DMS53 treated with DMSO at 0.1 percent for 48 hours (cell line): ENCODE measurements at regions not wholly inside any gene's neighbourhood (a gene's known extent, or its start where the extent isn't known, plus 50 kb on each side); places are given as distances from the start of the nearest gene placed in this dataset.

Experiments used
- DNase-seq: peaks from one replicate; lab custom pipeline; 2025; ENCODE audit not compliant: unreplicated experiment; lab: John Stamatoyannopoulos, UW

- no peak for DNase-seq
These were observed 581.9 kb downstream of the VRK1 start for GRCh38 chr14:97379091-97379531.

- DNase-seq: no peak
These were observed 583.4 kb downstream of the VRK1 start for GRCh38 chr14:97380539-97380941.

- DNase-seq: no peak
These were observed 584.1 kb downstream of the VRK1 start for GRCh38 chr14:97381309-97381708.

DNA sequence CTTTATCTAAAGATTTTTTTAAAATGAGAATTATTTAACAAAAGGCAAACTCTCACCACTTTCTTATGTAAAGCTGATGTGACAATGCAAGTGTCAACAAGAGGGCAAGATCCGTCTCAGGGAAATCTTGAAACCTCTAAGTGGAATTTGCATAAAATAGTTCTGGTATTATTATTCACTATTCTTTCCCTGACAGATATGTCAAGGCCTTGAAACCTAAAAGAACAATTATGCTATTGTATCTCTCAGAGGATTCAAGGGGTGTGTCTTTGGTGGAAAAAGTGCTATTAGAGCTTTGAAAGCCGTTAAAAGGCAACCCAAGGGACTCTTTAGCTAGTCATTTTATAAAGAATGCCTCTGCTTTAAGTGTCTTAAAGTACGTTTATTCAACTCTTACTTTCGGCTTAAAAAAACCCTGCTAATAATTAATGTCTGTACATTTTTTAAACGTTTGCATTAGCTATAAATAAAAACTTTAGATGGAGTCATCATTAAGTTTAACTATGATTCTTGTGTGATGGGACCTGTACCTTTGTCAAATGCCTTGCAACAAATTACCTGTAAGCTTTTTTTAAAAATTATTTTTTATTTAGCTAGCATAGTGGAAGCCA is 585.5 kb downstream of the VRK1 start:
- no peak for DNase-seq

DNA sequence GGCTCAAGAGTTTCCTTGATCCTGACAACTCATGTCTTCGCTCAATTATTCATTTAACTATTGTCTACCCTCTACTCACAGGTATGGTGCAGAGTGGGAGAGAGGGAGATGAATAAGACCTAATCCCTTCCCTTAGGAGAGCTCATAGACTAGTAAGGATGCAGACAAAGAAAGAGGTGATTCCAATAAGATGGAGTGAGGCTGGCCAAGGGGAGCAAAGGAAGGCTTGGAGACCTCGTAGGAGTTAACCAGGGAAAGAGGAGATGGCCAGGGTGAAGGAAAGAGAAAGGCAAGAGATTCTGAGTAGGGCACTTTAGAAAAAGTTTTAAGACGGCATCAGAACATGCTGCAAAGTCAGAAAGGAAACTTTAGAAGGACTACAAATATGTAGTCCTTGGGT is 588.5 kb downstream of the VRK1 start:
- no peak for DNase-seq

GRCh38 chr14:97387252-97387874 is 590.2 kb downstream of the VRK1 start:
- no peak for DNase-seq

- no peak for DNase-seq
These were observed 591.2 kb downstream of the VRK1 start for GRCh38 chr14:97388408-97388807.

DNA sequence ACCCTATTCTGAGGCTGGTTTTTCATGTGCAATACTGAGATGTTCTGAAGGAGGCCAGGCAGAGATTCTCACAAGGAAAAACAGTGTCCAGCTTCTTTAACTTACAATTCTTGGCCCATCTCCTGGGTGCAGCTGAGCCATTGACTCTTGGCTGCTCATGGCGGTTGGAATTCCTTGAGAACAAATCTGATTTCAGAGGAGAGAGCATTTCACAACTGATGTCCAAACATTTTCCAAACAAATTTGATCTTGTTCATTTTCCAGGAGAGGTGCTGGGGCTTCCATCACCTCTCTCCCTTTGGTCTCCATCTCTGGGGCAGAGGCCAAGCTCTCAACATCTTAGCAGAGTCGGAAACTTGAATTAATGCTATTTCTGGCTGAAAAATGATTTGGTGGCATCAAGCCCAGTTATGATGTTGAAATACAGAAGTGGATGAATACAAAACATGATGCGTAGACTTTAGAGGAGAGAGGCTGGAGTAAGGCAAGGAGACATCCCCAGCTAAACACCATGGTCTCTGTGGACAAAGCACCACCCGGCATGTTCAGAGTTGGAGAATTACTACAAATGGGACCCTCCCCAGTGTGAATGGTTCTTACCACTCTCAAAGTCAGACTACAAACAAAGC is 593.0 kb downstream of the VRK1 start:
- DNase-seq: no peak

DNA sequence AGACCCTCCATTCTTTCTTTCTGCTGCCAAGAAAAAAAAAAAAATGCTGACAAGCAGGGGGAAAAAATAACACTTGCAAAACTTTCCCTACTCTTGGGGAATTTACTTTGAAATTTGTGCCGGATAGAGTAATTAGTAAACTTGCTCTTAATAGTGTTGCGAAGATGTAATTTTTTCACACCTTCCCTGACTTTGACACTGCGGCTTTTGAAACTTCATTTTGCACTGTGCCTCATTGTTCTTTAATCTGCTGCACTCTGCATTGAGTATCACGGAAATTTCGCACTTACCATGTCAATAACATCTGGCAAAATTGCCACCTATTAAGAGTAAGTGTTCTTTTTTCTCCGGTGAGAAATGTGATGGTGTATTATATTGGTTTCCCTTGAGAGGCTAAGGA is 596.1 kb downstream of the VRK1 start:
- no peak for DNase-seq

DNA sequence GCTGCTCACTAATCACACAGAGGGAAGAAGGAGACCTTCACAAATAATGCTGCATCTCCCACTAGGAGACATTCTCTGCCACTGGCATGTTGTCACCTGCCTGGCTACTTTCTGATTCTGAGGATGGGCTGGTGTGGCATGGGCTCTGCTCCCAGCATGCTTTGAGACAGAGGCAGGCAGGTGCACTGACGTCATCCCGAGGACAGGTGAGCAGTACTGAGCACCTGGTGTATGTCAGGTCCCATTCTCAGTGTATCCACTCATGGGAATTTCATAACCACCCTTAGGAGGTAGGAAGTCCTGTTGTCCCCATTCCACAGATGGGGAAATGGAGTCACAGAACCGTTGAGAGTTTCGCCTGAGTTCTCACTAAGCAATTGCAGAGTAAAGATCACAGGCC is 597.9 kb downstream of the VRK1 start:
- no peak for DNase-seq

DNA sequence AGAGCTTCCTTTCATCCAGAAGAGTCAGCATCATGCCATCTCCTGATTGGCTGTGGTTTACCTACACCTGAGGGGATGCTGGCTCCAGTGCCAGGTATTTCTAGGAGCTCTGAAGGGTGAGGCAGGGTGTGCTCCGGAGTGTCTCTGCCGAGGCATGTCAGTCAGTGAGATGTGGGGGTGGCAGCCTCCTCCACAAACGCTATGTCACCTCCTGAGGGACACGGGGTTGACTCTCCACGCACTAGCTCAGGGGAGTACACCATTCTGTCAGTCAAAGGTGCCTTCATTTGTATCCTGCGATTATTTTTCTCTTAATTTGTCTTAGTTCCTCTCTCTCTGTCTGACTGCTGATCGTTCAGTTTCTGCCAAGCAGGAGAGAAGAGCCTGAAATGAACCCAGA is 604.5 kb downstream of the VRK1 start:
- no peak for DNase-seq

DNA sequence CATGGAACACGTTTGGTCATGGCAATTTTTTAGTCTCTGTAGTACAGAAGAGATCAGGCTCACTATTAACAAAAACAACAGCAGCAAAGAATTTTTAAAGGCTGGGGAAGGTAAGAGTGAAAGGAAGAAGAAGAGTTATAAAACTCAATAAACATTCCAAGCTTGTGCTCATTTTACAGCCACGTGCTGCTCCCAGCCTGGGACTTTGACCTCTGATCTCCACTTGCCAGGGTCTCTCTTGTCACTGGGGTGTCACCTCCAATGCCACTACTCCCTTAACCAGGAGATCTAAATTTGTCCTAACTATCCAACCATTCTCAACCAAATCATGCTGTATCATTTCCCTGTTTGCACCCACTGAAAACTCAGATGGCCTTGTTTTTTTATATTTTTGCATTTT is 605.1 kb downstream of the VRK1 start:
- no peak for DNase-seq

GRCh38 chr14:97407701-97408407 is 610.7 kb downstream of the VRK1 start:
- DNase-seq: no peak

GRCh38 chr14:97408503-97408902 is 611.3 kb downstream of the VRK1 start:
- DNase-seq: no peak

GRCh38 chr14:97408937-97409815 is 612.0 kb downstream of the VRK1 start:
- no peak for DNase-seq

- DNase-seq: no peak
These were observed 613.8 kb downstream of the VRK1 start for GRCh38 chr14:97410667-97411620.

DNA sequence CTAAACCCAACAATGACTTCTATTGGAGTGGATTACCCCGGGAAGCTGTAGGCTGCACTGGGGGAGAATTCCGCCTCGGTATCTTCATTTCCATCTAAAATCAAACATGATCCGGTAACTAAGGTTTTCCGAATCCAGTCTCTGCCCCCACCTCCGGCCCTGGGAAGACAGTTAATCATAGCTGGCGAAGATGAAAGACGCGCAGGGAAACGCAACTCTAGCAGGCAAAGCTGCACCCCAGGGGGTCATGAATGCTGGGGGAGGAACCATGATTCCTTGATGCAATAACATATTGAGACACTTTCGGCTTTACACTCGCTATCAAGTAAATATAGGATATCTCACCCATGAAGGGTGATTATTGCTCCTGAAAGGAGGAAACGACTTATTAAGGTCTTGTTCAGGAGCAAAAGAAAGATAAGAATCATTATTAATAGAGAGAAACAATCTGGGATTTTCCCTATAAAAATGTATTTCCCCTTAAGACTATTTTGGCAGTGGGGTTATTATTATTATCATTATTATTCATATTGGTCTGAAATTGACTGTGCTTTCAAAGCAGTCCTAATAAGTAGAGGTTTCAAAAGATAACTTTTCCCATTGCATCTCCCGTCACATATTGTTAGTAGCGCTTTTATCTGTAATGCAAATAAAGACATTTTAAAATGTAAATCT is 614.9 kb downstream of the VRK1 start:
- DNase-seq: no peak

GRCh38 chr14:97413022-97413539 is 615.9 kb downstream of the VRK1 start:
- no peak for DNase-seq
